Gastroesophageal sphincter (tissue), 4 donors: ENCODE measurements at regions not wholly inside any gene's neighbourhood (a gene's known extent, or its start where the extent isn't known, plus 50 kb on each side); places are given as distances from the start of the nearest gene placed in this dataset.
A peak's percentile ranks its signal among the peaks of the same experiment; 100 is the strongest.

Experiments used
- ATAC-seq: fragments of 150-250 bp; one replicate; pipeline ENCODE4 v1.9.1; 2016; ENCODE audit warnings: mild to moderate bottlenecking, moderate library complexity
- H3K27ac ChIP-seq, 4 donors: fragments of 200-600 bp; sonication (generic) in 3 of 4; 1 replicate in 3 of 4; 2 replicates in 1 of 4; pipeline ENCODE4 v1.5.1; 2016 to 2019
- H3K27me3 ChIP-seq: fragments of 200-600 bp; sonication (generic); one replicate; pipeline ENCODE4 v1.5.1; 2019
- H3K36me3 ChIP-seq, 2 donors: fragments of 200-600 bp; sonication (generic); one replicate each; pipeline ENCODE4 v1.5.1; 2019; ENCODE audit warnings: control low read depth in 1 of 2
- H3K4me1 ChIP-seq, 3 donors: fragments of 200-600 bp; sonication (generic); 1 replicate in 2 of 3; 2 replicates in 1 of 3; pipeline ENCODE4 v1.5.1; 2016 to 2019; ENCODE audit warnings: control low read depth in 2 of 3
- H3K4me3 ChIP-seq, 2 donors: fragments of 200-600 bp; sonication (generic); one replicate each; pipeline ENCODE4 v1.5.1; 2019; ENCODE audit warnings: mild to moderate bottlenecking in 1 of 2, moderate library complexity in 1 of 2
- H3K9me3 ChIP-seq, 3 donors: fragments of 200-600 bp; sonication (generic); one replicate each; pipeline ENCODE4 v1.5.1; 2017 to 2019; ENCODE audit warnings: control low read depth in 2 of 3
- CTCF ChIP-seq, 4 experiments: fragments of 200-600 bp in 2 of 4; fragments of 450-650 bp in 2 of 4; sonication (generic) in 1 of 4; IDR thresholded peaks; one replicate each; pipeline ENCODE4 v1.5.1; 2017 to 2019; ENCODE audit warnings: antibody characterized with exemption in 4 of 4, mild to moderate bottlenecking in 2 of 4, moderate library complexity in 2 of 4
- EP300 ChIP-seq: sonication (generic); formaldehyde crosslinking; IDR thresholded peaks from one replicate; pipeline ENCODE4 v1.6.1; 2017; ENCODE audit warnings: antibody characterized with exemption, mild to moderate bottlenecking
- POLR2A ChIP-seq, 2 donors: fragments of 450-650 bp; IDR thresholded peaks; one replicate each; pipeline ENCODE4 v1.6.1; 2017; ENCODE audit warnings: antibody characterized with exemption in 2 of 2, mild to moderate bottlenecking in 2 of 2, moderate library complexity in 1 of 2
- POLR2AphosphoS5 ChIP-seq: sonication (generic); formaldehyde crosslinking; IDR thresholded peaks from one replicate; pipeline ENCODE4 v1.6.1; 2017; ENCODE audit warnings: antibody characterized with exemption
- WGBS, 2 donors: methylation state at CpG; one replicate each; pipeline ENCODE4 v1.1.5; 2018; ENCODE audit warnings: low coverage in 1 of 2; 5-methylcytosine and 5-hydroxymethylcytosine counted together

GRCh38 chr2:150271952-150272802 is 215.3 kb downstream of the RND3 start:
- no peaks in the 10 kb centered on the region for H3K36me3 ChIP-seq
- H3K4me3 ChIP-seq, result no peak overlapping the region
- no peak for ATAC-seq
- no peaks in the 10 kb centered on the region for H3K27me3 ChIP-seq
- H3K4me1 ChIP-seq, result no peaks in the 10 kb centered on the region
- TF ChIP-seq EP300 (no peak), POLR2A (IDR thresholded peaks at IDR 0.05) (no peak), POLR2AphosphoS5 (no peak), CTCF (IDR thresholded peaks at IDR 0.05) (no peak)
- H3K9me3 ChIP-seq, result peaks cover 0 to 10% (median 0%) of the 10 kb centered on the region in 3 donors
- H3K27ac ChIP-seq, result peak overlapping the region in 1 of 4 donors; percentile 12

- WGBS, 2 donors, result 81 to 83% methylated on average over 3 of the region's 3 CpGs
- Histone ChIP-seq H3K27ac (no peak overlapping the region), H3K4me1 (no peaks in the 10 kb centered on the region), H3K9me3 (no peaks in the 10 kb centered on the region), H3K4me3 (no peak overlapping the region), H3K27me3 (no peaks in the 10 kb centered on the region), H3K36me3 (no peaks in the 10 kb centered on the region)
- TF ChIP-seq EP300 (no peak), POLR2AphosphoS5 (no peak), POLR2A (IDR thresholded peaks at IDR 0.05) (no peak), CTCF (IDR thresholded peaks at IDR 0.05) (no peak)
- ATAC-seq, result no peak
Observed at GRCh38 chr2:150267651-150268415, 219.6 kb downstream of the RND3 start.

DNA sequence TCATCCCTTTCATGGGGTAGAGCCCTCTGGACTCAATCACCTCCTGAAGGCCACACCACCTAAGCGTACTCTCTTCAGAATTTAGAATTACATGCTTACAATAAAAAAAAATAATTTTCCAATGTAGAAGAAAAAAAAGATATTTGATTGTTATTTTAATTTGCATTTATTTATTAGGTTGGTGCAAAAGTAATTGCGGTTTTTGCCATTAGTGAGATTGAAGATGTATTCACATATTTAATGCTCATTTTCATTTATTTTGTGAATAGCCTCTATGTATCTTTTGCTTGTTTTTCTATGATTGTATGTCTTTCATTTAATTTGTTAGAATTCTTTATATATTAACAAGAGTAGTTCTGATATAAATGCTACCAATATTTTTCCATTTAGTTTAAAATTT is 220.5 kb downstream of the RND3 start:
- 98 to 100% methylated on average over 2 of the region's 2 CpGs for WGBS, 2 donors
- no peak for ATAC-seq

DNA sequence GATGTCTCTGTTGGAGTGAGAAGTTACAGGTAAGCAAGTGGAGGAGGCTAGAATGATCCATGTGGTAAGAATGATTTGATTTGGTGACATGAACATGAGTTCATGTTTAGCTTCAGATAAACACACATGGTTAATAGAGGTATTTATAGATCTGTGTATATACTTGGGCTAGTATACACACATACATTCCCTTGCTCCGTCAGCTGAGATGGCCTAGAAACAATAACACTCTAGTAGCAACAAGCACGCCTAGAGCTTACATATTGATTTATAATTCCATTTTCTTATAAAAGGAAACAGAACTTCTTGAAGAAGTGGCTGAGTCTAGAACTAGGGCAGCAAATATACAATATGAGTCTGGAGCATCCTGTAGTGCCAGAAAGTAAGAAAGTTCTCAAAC is 223.0 kb downstream of the RND3 start:
- no peak overlapping the region for H3K27ac ChIP-seq
- no peak for ATAC-seq
- H3K4me3 ChIP-seq, result no peak overlapping the region
- 53 to 82% methylated on average over 2 of the region's 2 CpGs for WGBS, 2 donors
- no peaks in the 10 kb centered on the region for H3K36me3 ChIP-seq
- no peaks in the 10 kb centered on the region for H3K4me1 ChIP-seq
- H3K9me3 ChIP-seq, result no peaks in the 10 kb centered on the region
- TF ChIP-seq POLR2AphosphoS5 (no peak), POLR2A (IDR thresholded peaks at IDR 0.05) (no peak), CTCF (IDR thresholded peaks at IDR 0.05) (no peak), EP300 (no peak)
- no peaks in the 10 kb centered on the region for H3K27me3 ChIP-seq

More for the DNA sequence above, 220.5 kb downstream of the RND3 start:
- H3K4me3 ChIP-seq, result no peak overlapping the region
- no peaks in the 10 kb centered on the region for H3K4me1 ChIP-seq
- no peaks in the 10 kb centered on the region for H3K9me3 ChIP-seq
- H3K27me3 ChIP-seq, result no peaks in the 10 kb centered on the region
- no peak overlapping the region for H3K27ac ChIP-seq
- no peaks in the 10 kb centered on the region for H3K36me3 ChIP-seq
- TF ChIP-seq CTCF (IDR thresholded peaks at IDR 0.05), result no peak
- TF ChIP-seq POLR2A (IDR thresholded peaks at IDR 0.05), result no peak
- no peak for TF ChIP-seq POLR2AphosphoS5
- TF ChIP-seq EP300, result no peak

DNA sequence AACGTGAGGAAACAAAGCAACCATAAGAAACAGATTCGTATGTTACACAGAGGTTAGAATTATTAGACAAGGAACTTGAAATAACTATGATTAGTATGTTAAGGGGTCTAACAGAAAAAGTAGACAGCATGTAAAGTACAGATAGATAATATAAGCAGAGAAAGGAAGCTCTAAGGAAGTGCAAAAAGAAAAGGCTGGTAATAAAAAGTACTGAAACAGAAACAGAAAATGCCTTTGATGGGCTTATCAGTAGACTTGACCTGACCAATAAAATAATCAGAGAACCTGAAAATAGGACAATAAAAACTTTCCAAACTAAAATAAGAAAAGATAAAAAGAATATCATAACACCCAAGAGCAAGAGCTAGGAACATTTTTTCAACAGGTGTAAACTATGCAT is 225.8 kb downstream of the RND3 start:
- 90 to 100% methylated on average over 1 to 2 of the region's 2 CpGs for WGBS, 2 donors

More for the DNA sequence above, 225.8 kb downstream of the RND3 start:
- no peak for ATAC-seq
- Histone ChIP-seq H3K27me3 (no peaks in the 10 kb centered on the region), H3K36me3 (no peaks in the 10 kb centered on the region), H3K4me3 (no peak overlapping the region), H3K9me3 (no peaks in the 10 kb centered on the region), H3K27ac (no peak overlapping the region), H3K4me1 (no peaks in the 10 kb centered on the region)
- TF ChIP-seq CTCF (IDR thresholded peaks at IDR 0.05), result no peak
- TF ChIP-seq POLR2A (IDR thresholded peaks at IDR 0.05), result no peak
- no peak for TF ChIP-seq POLR2AphosphoS5
- TF ChIP-seq EP300, result no peak
